NCI-H510A (cell line): ENCODE measurements at regions not wholly inside any gene's neighbourhood (a gene's known extent, or its start where the extent isn't known, plus 50 kb on each side); places are given as distances from the start of the nearest gene placed in this dataset.

Source experiments
- DNase-seq: peaks from one replicate; lab custom pipeline; 2025; lab: John Stamatoyannopoulos, UW

GRCh38 chr6:40796260-40797221 is 209.4 kb upstream of the LRFN2 start:
- no peak for DNase-seq

GRCh38 chr6:40794586-40794985 is 207.4 kb upstream of the LRFN2 start:
- DNase-seq = no peak

- DNase-seq = no peak
Observed at GRCh38 chr6:40792183-40792582, 205.0 kb upstream of the LRFN2 start.

GRCh38 chr6:40791004-40791403 is 203.8 kb upstream of the LRFN2 start:
- no peak for DNase-seq

- no peak for DNase-seq
Observed at GRCh38 chr6:40788661-40789655, 201.8 kb upstream of the LRFN2 start.

- DNase-seq = no peak
Observed at GRCh38 chr6:40782355-40782754, 195.2 kb upstream of the LRFN2 start.

GRCh38 chr6:40780637-40781036 is 193.5 kb upstream of the LRFN2 start:
- DNase-seq = no peak

- DNase-seq = no peak
Observed at GRCh38 chr6:40779409-40779808, 192.2 kb upstream of the LRFN2 start.

GRCh38 chr6:40778918-40779317 is 191.8 kb upstream of the LRFN2 start:
- no peak for DNase-seq

GRCh38 chr6:40778196-40778595 is 191.0 kb upstream of the LRFN2 start:
- no peak for DNase-seq

- no peak for DNase-seq
Observed at GRCh38 chr6:40774932-40775331, 187.8 kb upstream of the LRFN2 start.

- no peak for DNase-seq
Observed at GRCh38 chr6:40770794-40771193, 183.6 kb upstream of the LRFN2 start.

GRCh38 chr6:40764726-40765125 is 177.6 kb upstream of the LRFN2 start:
- peak; percentile 76 for DNase-seq

- no peak for DNase-seq
Observed at GRCh38 chr6:40762981-40763380, 175.8 kb upstream of the LRFN2 start.

GRCh38 chr6:40760887-40761286 is 173.7 kb upstream of the LRFN2 start:
- DNase-seq = no peak

- DNase-seq = no peak
Observed at GRCh38 chr6:40759838-40760237, 172.7 kb upstream of the LRFN2 start.

GRCh38 chr6:40759264-40759663 is 172.1 kb upstream of the LRFN2 start:
- no peak for DNase-seq

- no peak for DNase-seq
Observed at GRCh38 chr6:40755749-40756452, 168.7 kb upstream of the LRFN2 start.

- DNase-seq = no peak
Observed at GRCh38 chr6:40755046-40755681, 168.0 kb upstream of the LRFN2 start.

GRCh38 chr6:40754461-40755045 is 167.4 kb upstream of the LRFN2 start:
- no peak for DNase-seq
